Islet precursor cell (in vitro differentiated cells): ENCODE measurements at regions not wholly inside any gene's neighbourhood (a gene's known extent, or its start where the extent isn't known, plus 50 kb on each side); places are given as distances from the start of the nearest gene placed in this dataset.

Experiments
- DNase-seq: peaks from one replicate; pipeline ENCODE4 v3.0.0-alpha.2; 2018

- DNase-seq: no peak
Observed at GRCh38 chr17:14715561-14715960, 414.7 kb downstream of the HS3ST3B1 start.

DNA sequence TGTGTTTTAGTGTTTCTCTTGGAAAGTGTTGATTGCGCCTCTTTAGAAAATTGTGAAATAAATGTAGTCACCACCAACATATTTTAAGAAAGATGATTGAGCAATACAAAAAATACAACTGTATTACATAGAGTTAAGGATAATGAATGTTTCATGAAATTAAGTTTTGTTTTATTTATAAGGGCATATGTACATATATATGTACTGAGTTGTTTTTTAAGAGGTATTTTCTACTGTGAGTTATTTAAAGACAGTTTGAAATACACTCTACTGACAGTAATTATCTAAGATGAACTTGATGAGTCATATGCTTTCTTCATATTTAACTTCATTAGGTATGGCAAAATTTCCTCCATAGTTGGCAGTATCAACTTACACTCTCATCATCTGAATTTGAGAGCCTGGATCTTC lies 411.7 kb downstream of the HS3ST3B1 start:
- no peak for DNase-seq

DNA sequence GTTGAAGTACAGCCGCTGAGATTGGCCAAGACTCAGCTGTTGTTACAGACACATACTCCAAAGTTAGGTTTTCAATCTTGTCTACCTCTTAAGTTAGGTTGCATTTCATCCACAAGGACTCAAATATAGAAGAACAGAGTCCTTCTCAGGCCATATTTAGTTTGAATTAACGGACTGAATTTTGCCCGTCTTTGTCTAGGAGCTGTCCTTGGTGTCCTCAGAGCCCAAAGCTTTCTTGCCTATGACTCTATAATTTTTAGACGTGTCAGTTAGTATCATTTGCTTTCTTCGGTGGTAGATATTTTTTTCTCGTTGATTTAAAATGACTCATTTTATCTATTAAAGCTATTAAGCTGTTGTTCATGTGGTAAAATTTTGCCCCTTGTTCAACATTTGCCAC lies 403.2 kb downstream of the HS3ST3B1 start:
- no peak for DNase-seq

DNA sequence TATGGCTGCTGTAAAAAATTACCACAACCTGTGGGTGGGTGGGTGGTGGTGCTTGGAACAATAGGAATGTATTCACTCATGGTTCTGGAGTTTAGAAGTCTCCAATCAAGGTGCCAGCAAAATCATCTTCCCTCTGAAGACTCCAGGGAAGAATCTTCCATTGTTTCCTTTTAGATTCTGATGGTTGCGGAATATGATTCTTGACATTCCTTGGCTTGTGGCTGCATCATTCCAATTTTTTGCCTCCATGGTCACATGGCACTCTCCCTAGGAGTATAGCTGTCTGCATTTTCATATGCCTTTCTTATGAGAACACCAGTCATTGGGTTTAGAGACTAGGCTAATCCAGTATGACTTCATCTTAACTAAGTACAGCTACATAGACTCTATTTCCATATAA lies 401.0 kb downstream of the HS3ST3B1 start:
- DNase-seq: no peak

GRCh38 chr17:14699574-14700185 lies 398.8 kb downstream of the HS3ST3B1 start:
- DNase-seq: peak; percentile 59

- no peak for DNase-seq
Observed at GRCh38 chr17:14693382-14693781, 392.5 kb downstream of the HS3ST3B1 start.

DNA sequence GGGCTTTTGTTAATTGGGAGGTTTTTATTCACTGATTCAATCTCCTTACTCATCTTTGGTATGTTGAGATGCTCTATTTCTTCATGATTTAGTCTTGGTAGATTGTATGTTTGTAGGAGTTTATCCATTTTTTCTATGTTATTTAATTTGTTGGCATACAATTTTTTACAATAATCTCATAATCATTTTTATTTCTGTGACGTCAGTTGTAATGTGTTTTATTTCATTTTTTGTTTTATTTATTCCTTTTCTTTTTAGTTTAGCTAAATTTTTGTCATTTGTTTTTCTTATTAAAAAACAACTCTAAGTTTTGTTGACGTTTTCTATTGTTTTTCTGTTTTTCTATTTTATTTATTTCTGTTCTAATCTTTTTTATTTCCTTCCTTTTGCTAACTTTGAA lies 389.8 kb downstream of the HS3ST3B1 start:
- no peak for DNase-seq

DNA sequence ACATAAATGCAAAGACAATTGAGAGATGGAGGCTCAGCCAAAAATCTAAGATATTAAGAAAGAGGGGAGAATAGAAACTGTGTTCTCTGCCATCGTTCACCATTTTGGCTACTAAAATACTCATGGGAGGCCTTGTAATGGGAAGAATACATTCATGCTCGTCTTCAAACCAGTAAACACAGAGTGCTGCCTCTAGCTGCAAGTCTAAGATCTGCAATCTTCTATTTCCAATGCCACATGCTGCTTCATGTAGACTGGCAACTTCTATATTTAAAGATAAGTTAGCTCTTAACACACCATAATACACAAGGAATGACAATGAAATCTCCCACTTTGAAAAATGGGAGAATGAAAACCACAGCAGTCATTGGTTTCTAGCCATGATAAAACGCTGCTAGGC lies 387.3 kb downstream of the HS3ST3B1 start:
- DNase-seq: no peak

DNA sequence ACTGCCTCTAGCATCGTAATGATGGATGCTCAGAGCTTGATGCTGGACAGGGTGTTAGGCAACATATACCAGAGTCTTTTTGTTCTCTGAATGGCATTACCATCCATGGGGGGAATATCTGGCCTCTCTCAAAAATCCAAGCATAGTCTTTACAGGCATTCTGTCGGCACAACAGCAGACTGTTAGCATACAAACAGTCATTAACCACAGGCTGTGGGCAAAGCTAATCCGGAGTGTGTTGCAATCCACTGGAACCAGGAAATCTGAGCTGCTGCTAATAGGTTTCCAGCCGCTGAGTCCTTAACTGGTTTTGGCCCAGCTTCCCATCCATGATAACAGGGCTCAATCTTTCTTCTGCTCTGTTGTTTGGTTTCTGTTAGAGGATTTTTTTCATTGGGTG lies 371.9 kb downstream of the HS3ST3B1 start:
- DNase-seq: peak; percentile 76

DNA sequence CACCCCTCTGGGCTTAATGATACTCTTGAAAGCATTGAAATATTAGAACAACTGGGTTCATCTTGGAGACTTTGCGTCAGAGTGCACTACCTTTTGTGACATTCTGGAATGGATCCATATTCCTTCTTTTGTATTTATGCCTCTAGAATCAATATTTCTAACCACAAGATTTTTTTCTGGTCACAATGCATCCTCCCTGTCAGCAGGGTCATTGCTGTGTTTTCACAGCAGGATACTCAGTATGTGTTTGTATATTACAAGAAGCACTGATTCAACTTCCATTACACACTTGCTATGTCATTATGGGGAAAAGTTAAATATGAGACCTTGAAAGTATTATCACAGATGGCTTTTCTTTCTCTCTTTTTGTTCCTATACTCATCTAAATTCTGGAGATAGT lies 370.0 kb downstream of the HS3ST3B1 start:
- DNase-seq: no peak

DNA sequence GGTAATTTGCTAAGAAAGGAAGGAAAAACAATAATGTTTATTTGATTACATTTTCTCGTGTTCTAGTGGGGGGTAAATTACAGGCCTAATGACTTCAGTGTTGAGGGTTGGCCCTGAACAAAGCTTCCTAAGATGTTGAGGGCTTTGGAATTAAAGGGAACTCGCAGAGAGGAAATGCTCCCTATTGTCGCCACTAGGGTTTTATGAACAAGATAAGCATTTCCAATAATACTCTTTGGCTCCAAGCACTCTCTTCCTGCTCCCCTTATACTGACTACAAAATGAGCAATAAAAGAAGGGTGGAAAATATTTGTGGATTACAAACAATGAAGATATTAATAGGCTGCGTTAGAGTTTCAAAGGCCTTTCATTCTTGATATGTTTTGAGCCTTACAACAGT lies 363.6 kb downstream of the HS3ST3B1 start:
- DNase-seq: no peak

GRCh38 chr17:14641117-14641516 lies 340.2 kb downstream of the HS3ST3B1 start:
- no peak for DNase-seq

GRCh38 chr17:14637260-14637659 lies 336.4 kb downstream of the HS3ST3B1 start:
- DNase-seq: no peak

- DNase-seq: no peak
Observed at GRCh38 chr17:14630621-14631020, 329.7 kb downstream of the HS3ST3B1 start.

DNA sequence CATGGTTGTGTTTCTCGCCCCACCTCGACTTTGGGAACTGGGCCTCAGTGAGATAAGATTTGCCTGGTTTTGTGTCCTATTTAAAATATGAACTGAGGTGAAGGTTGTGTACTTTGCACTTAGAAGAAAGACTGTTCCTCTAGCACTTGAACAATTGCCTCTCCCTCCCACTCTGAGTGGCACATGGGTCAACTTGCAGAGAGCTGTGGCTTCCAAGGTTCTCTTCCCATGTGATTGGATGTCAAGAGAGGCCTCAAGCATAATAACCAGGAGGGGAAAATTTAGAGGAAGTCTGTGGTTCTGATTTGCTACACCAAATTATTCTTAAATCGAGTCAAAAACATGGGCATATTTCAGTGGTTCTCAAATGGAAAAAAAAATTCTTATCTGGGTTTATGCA lies 329.2 kb downstream of the HS3ST3B1 start:
- DNase-seq: no peak

DNA sequence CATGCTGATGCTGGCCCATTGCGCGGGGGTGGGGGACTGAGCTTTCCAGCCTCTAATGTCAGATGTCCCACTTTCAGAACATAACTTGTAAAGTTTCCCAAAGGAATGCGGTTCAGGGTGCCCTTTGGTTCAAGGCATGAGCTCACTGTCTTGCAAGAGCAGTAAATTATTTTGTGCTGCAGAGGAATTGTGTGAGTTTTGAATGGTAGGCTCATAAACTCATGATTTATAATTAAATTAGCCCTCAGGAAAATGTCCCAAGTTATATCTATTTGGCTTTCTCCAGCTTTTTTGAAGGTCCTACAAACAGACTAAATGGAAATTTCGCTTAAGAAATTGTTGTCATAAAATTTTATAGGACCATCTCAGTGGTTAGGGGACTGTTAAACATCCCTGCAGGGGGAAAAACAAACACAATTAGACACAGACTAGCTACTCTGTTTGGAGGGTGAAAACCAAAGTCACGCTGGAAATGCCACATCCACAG lies 321.8 kb downstream of the HS3ST3B1 start:
- peak; percentile 95 for DNase-seq

DNA sequence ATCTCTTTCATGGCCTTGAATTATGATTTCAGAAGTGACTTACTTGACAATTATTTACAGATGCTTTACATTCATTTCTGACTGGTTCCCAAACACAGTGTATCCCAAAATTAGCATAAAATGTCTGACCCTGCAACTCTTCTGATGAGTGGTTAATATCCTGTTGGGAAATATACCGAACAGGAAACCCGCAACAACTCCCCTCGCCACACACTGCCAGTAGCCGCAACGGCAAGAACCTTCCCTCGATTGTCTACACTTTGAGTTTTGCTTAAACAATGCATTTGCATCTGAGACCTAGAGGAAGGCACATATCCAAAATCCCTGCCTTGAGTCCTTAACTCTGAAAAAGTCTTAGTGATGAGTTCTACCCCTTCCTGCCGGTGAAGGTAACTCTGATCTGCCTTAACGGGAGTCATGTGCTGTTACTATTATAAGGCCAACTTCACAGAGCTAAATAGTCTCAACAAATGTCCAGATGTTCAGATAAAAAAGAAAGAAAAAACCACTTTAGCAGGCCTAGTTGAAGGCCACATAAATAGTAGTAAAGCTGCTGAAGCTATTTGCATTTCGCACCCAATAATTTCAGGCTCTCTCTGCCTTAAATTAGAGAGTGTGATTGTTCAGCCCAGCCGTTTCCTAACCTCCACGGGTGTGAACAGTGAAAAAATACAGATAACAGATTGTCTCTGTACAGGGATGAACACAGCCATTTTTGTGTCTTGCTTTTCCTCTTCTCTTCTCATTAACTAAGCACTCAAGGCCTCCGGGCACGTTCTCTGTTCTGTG lies 321.1 kb downstream of the HS3ST3B1 start:
- DNase-seq: no peak

DNA sequence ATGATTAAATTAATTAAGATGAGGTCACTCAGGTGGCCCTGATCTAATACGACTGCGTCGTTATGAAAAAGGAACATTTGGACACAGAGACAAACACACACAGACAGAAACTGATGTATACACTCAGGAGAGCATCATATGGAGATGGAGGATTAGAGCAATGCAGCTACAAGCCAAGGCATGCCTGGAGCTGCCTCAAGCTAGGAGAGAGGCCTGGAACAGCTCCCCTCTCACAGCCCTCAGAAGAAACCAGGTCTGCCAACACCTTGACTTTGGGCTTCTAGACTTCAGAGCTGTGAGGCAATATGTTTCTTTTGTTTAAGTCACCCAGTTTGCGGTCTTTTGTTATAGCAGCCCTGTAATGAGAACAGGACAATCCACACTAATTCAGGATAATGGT lies 318.9 kb downstream of the HS3ST3B1 start:
- DNase-seq: no peak

DNA sequence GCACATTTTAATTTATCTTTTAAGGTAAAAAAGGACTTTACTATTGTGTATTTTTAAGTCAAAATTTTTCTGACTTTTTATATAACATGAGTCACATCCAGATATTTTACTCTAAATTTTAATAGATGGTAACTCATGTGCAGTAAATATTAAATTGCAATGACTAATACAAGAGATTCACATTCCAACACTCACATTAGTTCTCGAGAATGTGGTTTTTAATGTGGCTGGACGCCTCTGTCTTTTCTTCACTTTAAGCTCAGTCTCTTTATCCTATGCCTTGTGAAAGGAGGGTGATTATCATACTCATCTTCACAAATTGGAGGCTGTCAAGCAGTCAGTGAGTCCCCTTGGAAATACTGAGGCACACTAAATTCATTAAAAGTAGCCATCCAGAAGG lies 315.6 kb downstream of the HS3ST3B1 start:
- no peak for DNase-seq

GRCh38 chr17:14605267-14605599 lies 304.4 kb downstream of the HS3ST3B1 start:
- DNase-seq: no peak

DNA sequence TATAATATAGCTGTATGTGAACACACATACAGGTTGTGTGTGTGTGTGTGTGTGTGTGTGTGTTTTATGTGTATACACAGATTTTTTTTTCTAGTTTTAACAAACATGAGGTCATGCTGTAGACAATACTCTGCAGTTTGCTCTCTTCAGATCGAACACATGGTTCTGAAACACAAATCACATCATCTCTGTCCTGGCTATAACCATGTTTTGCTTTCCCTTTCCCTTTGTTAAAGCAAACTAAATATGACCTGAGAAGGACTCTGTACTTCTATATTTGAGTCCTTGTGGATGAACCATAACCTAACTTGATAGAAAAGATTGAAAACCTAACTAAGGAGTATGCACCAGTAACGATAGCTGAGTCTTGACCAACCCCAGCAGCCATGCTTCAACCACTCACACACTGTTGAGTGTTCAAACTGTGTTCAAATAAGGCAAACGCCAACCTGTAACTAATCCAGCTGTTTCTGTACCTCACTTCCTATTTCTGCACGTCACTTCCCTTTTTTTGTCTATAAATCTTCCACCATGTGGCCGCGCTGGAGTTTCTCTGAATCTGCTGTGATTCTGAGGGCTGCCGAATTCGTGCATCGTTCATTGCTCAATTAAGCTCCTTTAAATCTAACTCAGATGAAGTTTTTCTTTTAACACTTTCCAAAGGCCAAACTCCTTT lies 303.8 kb downstream of the HS3ST3B1 start:
- no peak for DNase-seq

DNA sequence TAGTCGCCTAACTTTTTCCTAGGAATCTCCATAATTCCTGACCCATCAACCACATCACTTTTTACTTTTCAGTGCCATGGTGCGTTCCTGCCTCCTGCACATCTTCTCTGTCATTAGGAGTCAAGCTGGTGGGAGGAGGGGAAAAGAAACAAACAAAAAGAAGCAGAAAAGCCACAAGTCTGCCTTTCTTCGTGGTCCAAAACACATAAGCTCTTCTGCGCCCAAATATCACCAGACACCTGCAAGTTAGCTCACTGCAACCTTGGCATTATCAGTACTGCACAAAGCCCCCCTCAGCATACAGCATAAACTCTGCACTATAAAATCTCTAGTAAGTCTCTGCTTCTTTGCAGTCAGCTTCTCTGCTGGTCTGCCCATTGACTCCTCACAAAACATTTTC lies 295.3 kb downstream of the HS3ST3B1 start:
- DNase-seq: no peak

DNA sequence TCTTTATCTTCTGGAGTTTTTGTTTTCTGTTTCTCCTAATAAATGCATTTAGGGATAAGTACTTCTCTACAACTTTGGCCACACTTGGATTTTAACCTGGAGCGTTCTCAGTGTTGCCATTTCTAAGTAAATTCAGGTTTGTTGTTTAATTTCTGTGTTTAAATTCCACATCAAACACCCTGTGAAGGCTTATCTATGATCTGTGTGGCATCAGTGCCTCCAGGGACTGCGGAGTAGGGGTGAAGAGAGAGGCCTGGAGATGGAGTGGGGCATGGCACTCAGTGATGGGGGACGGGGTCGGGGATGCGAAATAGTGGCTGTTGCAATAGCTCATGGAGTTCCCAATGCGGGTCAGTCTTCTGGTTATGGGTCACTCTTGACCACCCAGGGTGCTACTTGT lies 294.8 kb downstream of the HS3ST3B1 start:
- no peak for DNase-seq

DNA sequence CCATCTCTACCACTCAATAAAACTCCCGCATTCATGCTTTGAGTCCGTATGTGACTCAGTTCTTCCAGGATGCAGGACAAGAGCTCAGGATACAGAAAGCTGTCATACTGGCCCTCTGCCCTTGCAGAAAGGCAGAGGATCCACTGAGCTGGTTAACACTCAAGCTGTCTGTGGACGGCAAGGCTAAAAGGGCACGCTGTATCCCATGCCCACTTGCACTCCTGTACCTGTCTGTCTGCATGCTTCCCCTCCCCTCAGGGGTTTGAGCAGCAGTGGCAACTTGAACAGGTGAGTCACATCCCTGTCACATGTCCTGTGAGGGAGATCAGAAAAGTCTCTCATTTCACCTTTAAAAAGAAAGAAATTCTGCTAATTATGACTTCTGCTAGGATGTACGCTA lies 293.8 kb downstream of the HS3ST3B1 start:
- peak; percentile 70 for DNase-seq
